HCT116 (cell line): ENCODE measurements at regions not wholly inside any gene's neighbourhood (a gene's known extent, or its start where the extent isn't known, plus 50 kb on each side); places are given as distances from the start of the nearest gene placed in this dataset.

ENCODE experiments used
- ATAC-seq: fragments of 200-7000 bp; cut with Tn5 transposase; 2 replicates; pipeline ENCODE4 v1.9.1; 2020; ENCODE audit warnings: mild to moderate bottlenecking, moderate library complexity
- BruUV-seq: library from RNA; stranded (reverse); fragments of 400-500 nt; replicated peaks from 2 replicates; lab custom pipeline; 2021; lab: Mats Ljungman, UMichigan
- CTCF ChIA-PET: fragments of 300-600 bp; sonication (Branson Sonifier 250); formaldehyde crosslinking; loops from one replicate; lab custom pipeline; 2021; ENCODE audit warnings: antibody characterized with exemption; lab: Charles Lee
- POLR2A ChIA-PET: fragments of 300-600, 350-600 bp; sonication (Branson Sonifier 250); formaldehyde crosslinking; loops from one replicate; lab custom pipeline; 2021; ENCODE audit warnings: antibody characterized with exemption; lab: Charles Lee
- RAD21 ChIA-PET, 2 experiments: fragments of 300-600 bp; sonication (Branson Sonifier 250); formaldehyde crosslinking; loops; one replicate each; lab custom pipeline; 2023; ENCODE audit warnings: low total read pairs in 2 of 2; ENCODE audit not compliant: uncharacterized antibody in 2 of 2, unreplicated experiment in 2 of 2, low non-redundant PET in 1 of 2; lab: Charles Lee
- DNase-seq: peaks from one replicate; pipeline ENCODE4 v3.0.0-alpha.2; 2010; ENCODE audit warnings: low read depth, low spot score
- H2AFZ ChIP-seq: fragments of 200-600 bp; shearing (Covaris generic), sonication (generic); 2 replicates; pipeline ENCODE4 v1.6.1; 2017; ENCODE audit warnings: low read depth, mixed run types, mixed read lengths, antibody characterized with exemption, low read length; ENCODE audit not compliant: poor library complexity, severe bottlenecking
- H3K27ac ChIP-seq: 2 replicates; pipeline ENCODE4 v1.5.1; 2012; ENCODE audit warnings: low read depth, low read length
- H3K27me3 ChIP-seq: fragments of 200-600 bp; sonication (generic); 2 replicates; pipeline ENCODE4 v1.6.1; 2016; ENCODE audit warnings: mixed run types, low read length, mixed read lengths; ENCODE audit not compliant: insufficient read depth
- H3K36me3 ChIP-seq, 2 experiments: fragments of 200-500 bp in 1 of 2; fragments of 200-600 bp in 1 of 2; sonication (Bioruptor generic) in 1 of 2; sonication (generic) in 1 of 2; 2 replicates each; pipeline versions ENCODE4 v1.5.1 to v1.6.1; 2014 to 2016; ENCODE audit warnings: low read length in 2 of 2, inconsistent platforms in 1 of 2, mixed read lengths in 1 of 2, mixed run types in 1 of 2; ENCODE audit not compliant: insufficient read depth in 2 of 2, control insufficient read depth in 1 of 2
- H3K4me1 ChIP-seq, 2 experiments: fragments of 200-600 bp in 1 of 2; sonication (generic) in 1 of 2; 2 replicates each; pipeline versions ENCODE4 v1.5.1 to v1.6.1; 2012 to 2017; ENCODE audit warnings: low read length in 2 of 2, inconsistent platforms in 1 of 2, mild to moderate bottlenecking in 1 of 2, mixed read lengths in 1 of 2, mixed run types in 1 of 2, moderate library complexity in 1 of 2; ENCODE audit not compliant: insufficient read depth in 2 of 2, control insufficient read depth in 1 of 2
- H3K4me2 ChIP-seq: fragments of 200-600 bp; sonication (generic); 2 replicates; pipeline ENCODE4 v1.6.1; 2017; ENCODE audit warnings: mixed run types, low read length, mixed read lengths
- H3K4me3 ChIP-seq, 2 experiments: fragments of 200-600 bp in 1 of 2; sonication (generic) in 1 of 2; replicated peaks in 1 of 2; 2 replicates each; pipeline ENCODE4 v1.5.1; 2011 to 2016; ENCODE audit warnings: low read length in 2 of 2, control low read depth in 1 of 2, low read depth in 1 of 2, mild to moderate bottlenecking in 1 of 2, mixed read lengths in 1 of 2, mixed run types in 1 of 2
- H3K79me2 ChIP-seq: fragments of 200-600 bp; sonication (generic); 2 replicates; pipeline ENCODE4 v1.6.1; 2017; ENCODE audit warnings: mild to moderate bottlenecking, mixed run types, low read length, moderate library complexity, mixed read lengths; ENCODE audit not compliant: insufficient read depth
- H3K9ac ChIP-seq: fragments of 200-600 bp; sonication (generic); 2 replicates; pipeline ENCODE4 v1.6.1; 2016; ENCODE audit warnings: low read length, mixed read lengths
- H3K9me2 ChIP-seq: fragments of 200-600 bp; sonication (generic), shearing (Covaris generic); 2 replicates; pipeline ENCODE4 v1.6.1; 2017; ENCODE audit warnings: mixed run types, mild to moderate bottlenecking, moderate library complexity; ENCODE audit not compliant: insufficient read depth
- H3K9me3 ChIP-seq, 2 experiments: fragments of 200-500 bp in 1 of 2; fragments of 200-600 bp in 1 of 2; sonication (Bioruptor generic) in 1 of 2; sonication (generic) in 1 of 2; 2 replicates each; pipeline ENCODE4 v1.6.1; 2014 to 2017; ENCODE audit warnings: low read length in 2 of 2, mixed read lengths in 2 of 2, inconsistent platforms in 1 of 2, low read depth in 1 of 2, mild to moderate bottlenecking in 1 of 2, mixed run types in 1 of 2, moderate library complexity in 1 of 2; ENCODE audit not compliant: control insufficient read depth in 1 of 2, insufficient read depth in 1 of 2
- H4K20me1 ChIP-seq: fragments of 200-600 bp; sonication (generic), shearing (Covaris generic); 2 replicates; pipeline ENCODE4 v1.6.1; 2017; ENCODE audit warnings: mixed run types, mild to moderate bottlenecking, moderate library complexity; ENCODE audit not compliant: insufficient read depth
- ATF3 ChIP-seq: IDR thresholded peaks from 2 replicates; pipeline ENCODE4 v1.6.1; 2012
- CEBPB ChIP-seq: IDR thresholded peaks from 2 replicates; pipeline ENCODE4 v1.6.1; 2012; ENCODE audit warnings: low read depth
- EGR1 ChIP-seq: IDR thresholded peaks from 2 replicates; pipeline ENCODE4 v1.6.1; 2012; ENCODE audit warnings: low read depth
- ELF1 ChIP-seq: IDR thresholded peaks from 2 replicates; pipeline ENCODE4 v1.6.1; 2012; ENCODE audit warnings: low read depth, borderline replicate concordance
- EZH2 ChIP-seq: fragments of 200-600 bp; sonication (generic); IDR thresholded peaks from 2 replicates; pipeline ENCODE4 v1.6.1; 2017; ENCODE audit warnings: antibody characterized with exemption, mixed run types
- EZH2phosphoT487 ChIP-seq: fragments of 200-600 bp; IDR thresholded peaks from 2 replicates; pipeline ENCODE4 v1.6.1; 2018; ENCODE audit warnings: antibody characterized with exemption, borderline replicate concordance
- FOSL1 ChIP-seq: IDR thresholded peaks from 2 replicates; pipeline ENCODE4 v1.6.1; 2012; ENCODE audit warnings: low read depth
- MAX ChIP-seq: IDR thresholded peaks from 2 replicates; pipeline ENCODE4 v1.6.1; 2012
- POLR2A ChIP-seq: IDR thresholded peaks from 2 replicates; pipeline ENCODE4 v1.7.0; 2011; ENCODE audit warnings: borderline replicate concordance; ENCODE audit not compliant: insufficient read depth, insufficient read length; ENCODE audit errors: extremely low read depth
- POLR2AphosphoS5 ChIP-seq: IDR thresholded peaks from 2 replicates; pipeline ENCODE4 v1.6.1; 2011; ENCODE audit warnings: mild to moderate bottlenecking, low read depth, low read length, moderate library complexity
- RAD21 ChIP-seq: IDR thresholded peaks from 2 replicates; pipeline ENCODE4 v1.6.1; 2012; ENCODE audit warnings: low read depth, mild to moderate bottlenecking
- TCF7L2 ChIP-seq: IDR thresholded peaks from 2 replicates; pipeline ENCODE4 v1.7.0; 2011; ENCODE audit warnings: borderline replicate concordance, inconsistent platforms; ENCODE audit not compliant: insufficient read depth, insufficient read length; ENCODE audit errors: extremely low read depth
- ZFX ChIP-seq: fragments of 450-650 bp; IDR thresholded peaks from 2 replicates; pipeline ENCODE4 v1.6.1; 2017
- ZNF274 ChIP-seq: fragments of 200-500 bp; sonication (Bioruptor generic); IDR thresholded peaks from 2 replicates; pipeline ENCODE4 v1.6.1; 2014; ENCODE audit warnings: mild to moderate bottlenecking, low read depth, low read length, inconsistent platforms
- intact Hi-C: fragments of 100-400 bp; cut with micrococcal nuclease; formaldehyde crosslinking; loops from 2 replicates; pipeline ENCODE4 v1.10.0; 2022

GRCh38 chr4:58475097-58475496 is 1364.9 kb upstream of the IGFBP7 start:
- Histone ChIP-seq H2AFZ (no peak overlapping the region), H3K27me3 (no peaks in the 10 kb centered on the region), H3K9me2 (no peaks in the 10 kb centered on the region), H3K9me3 (peaks cover 5 to 20% of the 10 kb centered on the region in 2 experiments; a peak in 3 of 4 replicates), H3K9ac (no peak overlapping the region), H3K4me3 (no peak overlapping the region), H3K4me2 (no peak overlapping the region), H3K36me3 (no peaks in the 10 kb centered on the region), H3K27ac (no peak overlapping the region), H4K20me1 (no peaks in the 10 kb centered on the region; the same call in 1 of the 2 replicates), H3K79me2 (no peaks in the 10 kb centered on the region), H3K4me1 (no peaks in the 10 kb centered on the region)
- TF ChIP-seq MAX (no peak), TCF7L2 (no peak), CEBPB (no peak)
- ATAC-seq, result no peak
- BruUV-seq, result no TSS peak
- intact Hi-C loops, result no loop called here
- DNase-seq, result no peak
- POLR2A ChIA-PET, result no interaction called here
- CTCF ChIA-PET, result no interaction called here
- RAD21 ChIA-PET, result no interaction called here

- no TSS peak for BruUV-seq
- intact Hi-C loops, result no loop called here
- RAD21 ChIA-PET, result no interaction called here
- no peaks in the 10 kb centered on the region for H3K9me2 ChIP-seq
- CTCF ChIA-PET, result no interaction called here
- no peak overlapping the region for H3K9ac ChIP-seq
- H2AFZ ChIP-seq, result no peak overlapping the region
- DNase-seq (no peak), ATAC-seq (no peak)
- H3K79me2 ChIP-seq, result no peaks in the 10 kb centered on the region
- TF ChIP-seq EZH2 (no peak), EZH2phosphoT487 (no peak), CEBPB (no peak), TCF7L2 (no peak), POLR2A (no peak), EGR1 (no peak), FOSL1 (no peak), ZNF274 (no peak), ATF3 (no peak), POLR2AphosphoS5 (no peak), RAD21 (no peak), ZFX (no peak), ELF1 (no peak)
- no peaks in the 10 kb centered on the region for H3K27me3 ChIP-seq
- POLR2A ChIA-PET, result no interaction called here
- H3K4me1 ChIP-seq, result no peaks in the 10 kb centered on the region; a peak in 1 of 4 replicates
- H3K4me2 ChIP-seq, result no peak overlapping the region
- H3K27ac ChIP-seq, result no peak overlapping the region
- H4K20me1 ChIP-seq, result no peaks in the 10 kb centered on the region
- H3K9me3 ChIP-seq, result no peaks in the 10 kb centered on the region; a peak in 3 of 4 replicates
- no peaks in the 10 kb centered on the region for H3K36me3 ChIP-seq
- no peak overlapping the region for H3K4me3 ChIP-seq
Measured at GRCh38 chr4:58465031-58465430, 1354.8 kb upstream of the IGFBP7 start.
